D721Med (cell line): ENCODE measurements at regions not wholly inside any gene's neighbourhood (a gene's known extent, or its start where the extent isn't known, plus 50 kb on each side); places are given as distances from the start of the nearest gene placed in this dataset.
"Not testable (repeated sequence)": the region's sequence is repeated elsewhere in the genome, so short reads cannot be mapped to it uniquely, and the experiment has no call there.

Experiments
- DNase-seq: peaks from one replicate; pipeline ENCODE4 v3.0.0; 2011; ENCODE audit warnings: low spot score; ENCODE audit not compliant: insufficient read length
- FAIRE-seq: peaks from 2 replicates; lab custom pipeline; 2011; peaks lifted over from hg19 to GRCh38; lab: Jason Lieb, UNC
- CTCF ChIP-seq: IDR thresholded peaks from 2 replicates; pipeline ENCODE4 v1.5.1; 2012; ENCODE audit warnings: mild to moderate bottlenecking, control low read depth; ENCODE audit not compliant: insufficient read depth; ENCODE audit errors: missing control alignments

- no peak for TF ChIP-seq CTCF
- no peak for FAIRE-seq
- no peak for DNase-seq
Measured at GRCh38 chr17:13157656-13158055, 139.8 kb upstream of the ELAC2 start.

GRCh38 chr17:13154930-13155329 lies 137.1 kb upstream of the ELAC2 start:
- DNase-seq (no peak), FAIRE-seq (no peak)
- TF ChIP-seq CTCF, result no peak

GRCh38 chr17:13154398-13154797 lies 136.6 kb upstream of the ELAC2 start:
- no peak for TF ChIP-seq CTCF
- FAIRE-seq (no peak), DNase-seq (no peak)

- no peak for FAIRE-seq
- DNase-seq, result no peak
- TF ChIP-seq CTCF, result no peak
Measured at GRCh38 chr17:13153036-13153435, 135.2 kb upstream of the ELAC2 start.

- DNase-seq (no peak), FAIRE-seq (no peak)
- TF ChIP-seq CTCF, result no peak
Measured at GRCh38 chr17:13152501-13152900, 134.7 kb upstream of the ELAC2 start.

- not testable (repeated sequence) for FAIRE-seq, DNase-seq
Measured at GRCh38 chr17:13150738-13151137, 132.9 kb upstream of the ELAC2 start.

GRCh38 chr17:13143001-13143400 lies 125.2 kb upstream of the ELAC2 start:
- DNase-seq (no peak), FAIRE-seq (no peak)

More at GRCh38 chr17:13143001-13143400, 125.2 kb upstream of the ELAC2 start:
- no peak for TF ChIP-seq CTCF
